ENCODE measurements at regions not wholly inside any gene's neighbourhood (a gene's known extent, or its start where the extent isn't known, plus 50 kb on each side); places are given as distances from the start of the nearest gene placed in this dataset.
"Not testable (repeated sequence)": the region's sequence is repeated elsewhere in the genome, so short reads cannot be mapped to it uniquely, and the experiment has no call there.

GRCh38 chr2:216987252-216987821 is 127.5 kb upstream of the TNP1 start:
- DNase-seq (ENCODE audit: low read depth) = no peak

GRCh38 chr2:216985658-216986141 is 125.8 kb upstream of the TNP1 start:
- DNase-seq (ENCODE audit: low read depth) = no peak

DNA sequence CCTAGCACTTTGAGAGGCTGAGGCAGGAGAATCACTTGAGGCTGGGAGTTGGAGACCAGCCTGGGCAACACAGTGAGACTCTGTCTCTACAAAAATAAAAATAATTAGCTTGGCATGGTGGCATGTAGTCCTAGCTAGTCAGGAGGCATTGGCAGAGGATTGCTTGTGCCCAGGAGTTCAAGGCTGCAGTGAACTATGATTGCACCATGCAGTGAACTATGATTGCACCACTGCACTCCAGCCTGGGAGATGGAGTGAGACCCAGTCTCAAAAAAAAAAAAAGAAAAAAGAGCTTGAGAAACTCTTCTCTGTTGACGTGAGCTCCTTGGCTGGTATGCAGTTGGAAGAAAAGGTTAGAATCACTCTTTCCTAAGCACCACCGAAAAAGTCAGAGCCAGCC is 125.1 kb upstream of the TNP1 start:
- DNase-seq (ENCODE audit: low read depth) = no peak

GRCh38 chr2:216981951-216982350 is 122.1 kb upstream of the TNP1 start:
- not testable (repeated sequence) for DNase-seq (ENCODE audit: low read depth)

DNA sequence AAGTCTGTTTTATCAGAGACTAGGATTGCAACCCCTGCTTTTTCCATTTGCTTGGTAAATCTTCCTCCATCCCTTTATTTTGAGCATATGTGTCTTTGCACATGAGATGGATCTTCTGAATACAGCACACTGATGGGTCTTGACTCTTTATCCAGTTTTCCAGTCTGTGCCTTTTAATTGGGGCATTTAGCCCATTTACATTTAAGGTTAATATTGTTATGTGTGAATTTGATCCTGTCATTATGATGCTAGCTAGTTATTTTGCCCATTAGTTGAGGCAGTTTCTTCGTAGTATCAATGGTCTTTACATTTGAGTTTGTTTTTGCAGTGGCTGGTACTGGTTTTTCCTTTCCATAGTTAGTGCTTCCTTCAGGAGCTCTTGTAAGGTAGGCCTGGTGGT is 120.6 kb upstream of the TNP1 start:
- DNase-seq (ENCODE audit: low read depth) = not testable (repeated sequence)

GRCh38 chr2:216974321-216975302 is 114.7 kb upstream of the TNP1 start:
- DNase-seq (ENCODE audit: low read depth) = no peak

- DNase-seq (ENCODE audit: low read depth) = no peak
Observed at GRCh38 chr2:216971593-216971992, 111.7 kb upstream of the TNP1 start.

DNA sequence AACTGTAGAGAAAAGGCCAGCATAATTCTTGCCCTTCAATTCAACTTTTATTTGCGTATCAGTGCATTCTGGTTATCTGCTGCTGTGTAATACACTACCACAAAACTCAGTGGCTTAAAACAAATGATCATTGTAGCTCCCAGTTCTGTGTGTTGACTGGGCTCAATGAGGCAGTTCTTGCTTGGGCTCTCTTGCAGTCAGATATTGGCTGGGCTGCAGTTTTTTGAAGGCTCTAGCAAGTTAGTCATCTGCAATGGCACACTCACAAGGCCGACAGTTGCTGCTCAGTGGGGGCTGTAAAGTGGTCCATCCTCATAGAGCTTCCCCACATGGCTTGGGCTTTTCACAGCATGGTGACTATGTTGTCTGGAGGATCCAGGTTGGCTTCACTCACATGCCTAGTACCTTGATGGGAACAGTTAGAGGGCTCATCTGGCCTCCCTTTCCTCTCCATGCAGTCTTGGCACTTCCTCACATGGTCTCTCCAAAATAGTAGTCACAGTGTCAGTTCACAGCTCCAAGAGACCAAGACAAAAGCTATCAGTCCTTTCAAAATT is 110.6 kb upstream of the TNP1 start:
- DNase-seq (ENCODE audit: low read depth) = no peak

DNA sequence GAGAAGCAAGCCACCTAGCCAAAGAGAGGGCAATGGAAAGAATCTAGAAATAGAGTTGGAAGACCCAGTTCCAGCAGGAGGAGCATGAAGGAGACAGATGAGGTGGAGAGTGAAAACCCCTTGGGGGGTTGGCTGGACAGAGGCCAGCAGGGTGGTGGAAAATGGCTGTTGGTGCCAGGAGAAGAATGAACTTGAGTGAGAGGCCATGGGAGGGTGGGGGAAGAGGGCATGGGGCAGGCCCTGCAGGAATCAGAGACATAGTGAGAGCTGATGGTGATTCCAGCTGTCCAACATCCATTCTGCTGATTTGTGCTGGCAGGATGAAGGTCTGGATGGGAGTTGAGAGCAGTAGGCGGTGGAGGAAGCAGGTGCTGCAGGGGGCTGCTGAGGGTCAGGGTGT is 108.0 kb upstream of the TNP1 start:
- no peak for DNase-seq (ENCODE audit: low read depth)

GRCh38 chr2:216960671-216961268 is 100.9 kb upstream of the TNP1 start:
- no peak for DNase-seq (ENCODE audit: low read depth)

GRCh38 chr2:216959433-216959832 is 99.6 kb upstream of the TNP1 start:
- DNase-seq (ENCODE audit: low read depth) = no peak

DNA sequence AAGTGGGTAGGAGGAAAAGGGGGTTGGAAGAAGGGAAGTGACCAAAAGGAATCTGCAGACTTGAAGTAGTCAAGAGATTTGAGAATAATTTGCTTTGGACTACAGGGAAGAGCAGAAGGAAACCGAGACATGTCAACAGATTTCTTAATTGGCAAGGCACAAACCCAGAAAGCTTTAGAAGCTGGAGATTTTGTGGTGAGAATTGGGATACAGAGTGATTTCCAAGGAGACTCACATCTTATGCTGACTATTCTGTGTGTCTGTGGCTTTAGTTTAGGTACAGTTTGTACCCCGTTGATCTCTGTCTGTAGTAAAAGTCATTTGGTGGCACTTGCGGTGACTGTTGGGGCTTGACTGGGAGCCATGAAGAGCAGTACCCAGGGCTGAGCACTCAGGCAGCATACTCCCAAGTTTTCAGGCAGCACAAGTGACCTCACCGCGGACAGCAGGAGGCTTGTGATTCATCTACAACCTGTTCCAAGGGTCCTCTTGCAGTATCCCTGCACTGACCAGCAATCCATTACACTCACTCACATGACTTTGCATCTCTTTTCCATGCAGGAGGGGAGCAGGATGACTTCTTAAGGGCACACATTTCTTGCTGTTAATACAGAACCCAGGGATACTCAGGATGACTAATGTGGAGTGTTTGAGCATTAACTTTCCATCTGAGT is 97.1 kb upstream of the TNP1 start:
- no peak for DNase-seq (ENCODE audit: low read depth)

DNA sequence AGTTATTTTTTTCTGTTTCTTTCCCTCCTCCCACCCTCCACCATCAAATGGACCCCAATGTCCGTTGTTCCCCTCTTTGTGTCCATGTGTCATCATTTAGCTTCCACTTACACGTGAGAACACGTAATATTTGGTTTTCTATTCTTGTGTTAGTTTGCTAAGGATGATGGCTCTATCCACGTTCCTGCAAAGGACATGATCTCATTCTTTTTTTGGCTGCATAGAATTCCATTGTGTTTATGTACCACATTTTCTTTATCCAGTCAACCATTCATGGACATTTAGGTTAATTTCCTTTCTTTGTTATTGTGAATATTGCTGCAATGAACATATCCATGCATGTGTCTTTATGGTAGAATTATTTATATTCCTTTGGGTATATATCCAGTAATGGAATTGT is 91.3 kb upstream of the TNP1 start:
- DNase-seq (ENCODE audit: low read depth) = no peak

DNA sequence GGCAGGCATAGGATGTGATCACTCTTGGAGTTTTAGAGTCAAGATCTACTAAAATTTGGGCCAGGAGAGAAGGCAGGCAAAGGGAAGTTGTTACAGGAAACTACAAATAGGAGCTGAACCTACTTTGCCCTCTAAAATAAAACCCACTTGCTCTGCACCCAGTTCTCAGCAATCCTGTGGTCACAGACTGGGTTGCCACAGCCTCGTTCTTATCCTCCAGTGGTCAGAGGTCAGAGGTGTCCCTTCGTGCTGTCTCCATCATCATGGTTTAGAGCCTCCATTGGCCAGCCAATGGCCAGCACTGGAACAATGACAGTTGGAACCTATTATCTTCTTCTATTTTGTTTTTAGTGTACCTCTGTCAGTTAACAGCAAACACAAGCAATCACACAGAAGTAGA is 90.7 kb upstream of the TNP1 start:
- no peak for DNase-seq (ENCODE audit: low read depth)

DNA sequence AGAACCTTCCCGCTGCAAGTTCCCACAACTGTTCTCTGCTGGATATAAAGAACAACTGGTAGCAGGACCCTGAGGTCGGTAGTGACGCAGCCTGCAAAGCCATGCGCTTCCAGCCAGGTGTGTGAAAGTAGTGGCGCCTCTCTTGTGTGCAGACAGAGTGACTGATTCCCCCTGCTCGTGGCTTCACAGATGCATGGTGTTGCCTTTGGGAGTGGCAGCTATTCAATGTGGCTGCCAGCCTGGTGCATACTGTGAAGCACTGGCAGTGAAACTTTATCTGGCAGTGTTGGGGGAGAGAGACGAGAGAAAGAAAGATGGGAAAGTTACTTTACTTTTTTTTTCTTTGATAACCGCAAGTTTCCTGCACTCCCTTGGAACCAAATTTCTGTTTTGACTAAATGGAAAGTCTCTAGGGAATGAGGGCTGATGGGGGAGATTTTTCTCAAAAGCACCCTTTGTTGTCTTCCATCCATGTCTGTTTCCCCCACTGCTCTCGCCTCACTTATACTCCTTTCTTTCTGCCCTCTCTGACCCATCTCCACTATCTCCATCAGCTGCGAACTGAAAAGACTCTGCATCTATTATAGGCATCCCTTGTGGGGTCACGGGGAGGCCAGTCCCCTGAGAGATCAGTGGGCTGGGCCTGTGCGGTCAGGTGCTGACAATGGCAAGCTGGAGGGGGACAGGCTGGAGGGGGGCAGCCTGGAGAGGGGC is 90.0 kb upstream of the TNP1 start:
- DNase-seq (ENCODE audit: low read depth) = no peak

DNA sequence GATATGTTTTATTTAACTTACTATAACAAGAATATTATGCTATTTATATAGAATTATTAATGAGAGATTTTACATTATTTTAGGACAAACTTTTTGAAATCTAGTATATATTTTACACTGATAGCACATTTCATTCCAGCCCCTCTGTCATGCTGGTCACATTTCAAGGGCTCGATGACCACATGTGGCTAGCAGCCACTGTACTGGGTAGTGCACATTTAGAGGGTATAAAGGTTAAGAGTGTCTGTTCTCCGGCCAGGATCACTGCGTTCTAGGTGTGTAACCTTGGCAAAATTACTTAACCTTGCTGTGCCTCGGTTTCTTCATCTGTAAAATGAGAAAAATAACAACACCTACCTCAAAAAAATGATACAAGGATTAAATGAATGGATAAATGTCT is 87.2 kb upstream of the TNP1 start:
- DNase-seq (ENCODE audit: low read depth) = no peak

DNA sequence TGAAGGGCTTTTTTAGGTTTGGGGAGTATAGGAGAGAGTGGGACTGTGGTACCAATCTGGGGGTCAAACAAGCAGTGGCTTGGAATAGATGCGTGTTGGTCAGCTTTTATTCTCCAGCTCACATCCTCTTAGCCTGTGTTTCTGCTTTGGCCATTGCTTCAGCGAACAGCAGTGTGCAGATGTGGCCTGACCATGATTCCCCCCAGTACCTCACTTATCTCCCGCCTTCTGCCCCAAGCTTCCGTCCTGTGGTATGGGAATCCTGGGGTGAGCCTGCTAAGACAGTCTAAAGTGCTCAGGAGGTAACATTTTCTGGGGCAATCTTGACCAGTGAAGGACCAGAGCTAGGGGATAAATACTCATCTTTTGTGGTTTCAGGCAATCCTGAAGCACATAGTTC is 84.9 kb upstream of the TNP1 start:
- DNase-seq (ENCODE audit: low read depth) = no peak

GRCh38 chr2:216943109-216943508 is 83.2 kb upstream of the TNP1 start:
- no peak for DNase-seq (ENCODE audit: low read depth)

GRCh38 chr2:216942465-216942864 is 82.6 kb upstream of the TNP1 start:
- DNase-seq (ENCODE audit: low read depth) = no peak

DNA sequence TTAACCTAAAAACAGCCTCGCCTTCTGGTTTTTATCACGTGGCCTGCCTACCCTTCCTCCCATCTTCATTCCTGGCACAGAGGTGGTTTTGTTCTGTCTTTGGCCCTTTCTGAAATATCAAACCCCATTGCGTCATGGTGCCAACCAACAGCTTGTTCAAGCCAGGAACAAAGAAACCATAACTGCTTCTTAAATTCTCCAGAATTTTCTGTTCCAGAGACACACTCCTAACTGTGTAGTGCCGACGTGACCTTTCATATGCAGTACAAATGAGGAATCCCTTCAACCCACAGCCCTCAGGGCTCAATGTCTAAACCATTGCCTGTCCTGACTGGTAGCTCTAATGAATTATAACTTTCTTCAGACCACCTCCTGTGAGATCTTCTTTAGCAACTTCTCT is 82.2 kb upstream of the TNP1 start:
- DNase-seq (ENCODE audit: low read depth) = no peak

- no peak for DNase-seq (ENCODE audit: low read depth)
Observed at GRCh38 chr2:216936954-216937357, 77.1 kb upstream of the TNP1 start.

DNA sequence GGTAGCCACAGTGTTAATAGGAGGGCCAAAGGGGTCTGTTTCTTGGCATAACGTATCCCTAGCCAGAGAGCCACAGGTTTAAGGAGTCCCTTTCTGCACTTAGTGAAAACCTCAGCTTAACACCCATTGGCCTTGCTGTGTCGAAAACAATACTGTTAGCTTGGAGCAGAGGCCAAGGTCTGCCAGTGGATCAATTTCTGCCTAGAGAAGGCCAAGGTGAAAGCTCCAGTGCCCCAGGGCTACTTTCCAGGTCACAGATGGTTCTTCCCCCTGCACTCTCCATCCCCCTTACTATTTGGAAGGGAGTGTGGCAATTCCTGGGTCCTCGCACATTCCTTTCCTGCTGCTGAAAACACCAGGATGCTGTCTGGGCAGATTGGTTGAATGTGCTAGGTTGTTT is 74.8 kb upstream of the TNP1 start:
- no peak for DNase-seq (ENCODE audit: low read depth)

Data from stimulated activated CD8-positive, alpha-beta memory T cell treated with anti-CD3 and anti-CD28 coated beads, Interleukin-12 subunit alpha, Interleukin-12 subunit beta, amount 100 ng/mL, for 1 hour (primary cell).